Osteoblast (primary cell): ENCODE measurements at regions not wholly inside any gene's neighbourhood (a gene's known extent, or its start where the extent isn't known, plus 50 kb on each side); places are given as distances from the start of the nearest gene placed in this dataset.

Source experiments
- DNase-seq: peaks from one replicate; pipeline ENCODE4 v3.0.0; 2011; ENCODE audit warnings: low spot score, mixed read lengths; ENCODE audit not compliant: insufficient read length; ENCODE audit errors: missing footprints
- H2AFZ ChIP-seq: 2 replicates; pipeline ENCODE4 v1.6.0; 2011; ENCODE audit warnings: mild to moderate bottlenecking, low read length
- H3K27ac ChIP-seq: 2 replicates; pipeline ENCODE4 v1.5.1; 2011; ENCODE audit warnings: mild to moderate bottlenecking, low read depth, low read length, moderate library complexity
- H3K27me3 ChIP-seq: 2 replicates; pipeline ENCODE4 v1.6.0; 2012; ENCODE audit warnings: mild to moderate bottlenecking, control low read depth, inconsistent platforms, low read length, moderate library complexity; ENCODE audit not compliant: insufficient read depth
- H3K36me3 ChIP-seq: 2 replicates; pipeline ENCODE4 v1.5.1; 2011; ENCODE audit warnings: mild to moderate bottlenecking, low read length, control low read depth, moderate library complexity; ENCODE audit not compliant: insufficient read depth
- H3K4me1 ChIP-seq: 2 replicates; pipeline ENCODE4 v1.5.1; 2011; ENCODE audit warnings: mild to moderate bottlenecking, low read length, control low read depth, moderate library complexity; ENCODE audit not compliant: insufficient read depth
- H3K4me2 ChIP-seq: 2 replicates; pipeline ENCODE4 v1.6.0; 2011; ENCODE audit warnings: mild to moderate bottlenecking, low read length; ENCODE audit not compliant: insufficient read depth
- H3K4me3 ChIP-seq: fragments of 200-600 bp; sonication (generic); 3 replicates; pipeline ENCODE4 v1.5.1; 2012; ENCODE audit warnings: mild to moderate bottlenecking, low read length, inconsistent platforms; ENCODE audit not compliant: insufficient read depth
- H3K79me2 ChIP-seq: 2 replicates; pipeline ENCODE4 v1.6.0; 2012; ENCODE audit warnings: mild to moderate bottlenecking, low read length, control low read depth, inconsistent platforms; ENCODE audit not compliant: insufficient read depth
- H3K9me3 ChIP-seq: 2 replicates; pipeline ENCODE4 v1.5.1; 2011; ENCODE audit warnings: low read depth, low read length, control low read depth
- H4K20me1 ChIP-seq: 2 replicates; pipeline ENCODE4 v1.6.0; 2012; ENCODE audit warnings: mild to moderate bottlenecking, low read length, control low read depth; ENCODE audit not compliant: insufficient read depth
- TF ChIP-seq, protein P1 (sequence below): IDR thresholded peaks from 2 replicates; pipeline ENCODE4 v1.5.1; 2011; ENCODE audit warnings: mild to moderate bottlenecking, low read depth, low read length, moderate library complexity; ENCODE audit errors: extremely low read depth

DNA sequence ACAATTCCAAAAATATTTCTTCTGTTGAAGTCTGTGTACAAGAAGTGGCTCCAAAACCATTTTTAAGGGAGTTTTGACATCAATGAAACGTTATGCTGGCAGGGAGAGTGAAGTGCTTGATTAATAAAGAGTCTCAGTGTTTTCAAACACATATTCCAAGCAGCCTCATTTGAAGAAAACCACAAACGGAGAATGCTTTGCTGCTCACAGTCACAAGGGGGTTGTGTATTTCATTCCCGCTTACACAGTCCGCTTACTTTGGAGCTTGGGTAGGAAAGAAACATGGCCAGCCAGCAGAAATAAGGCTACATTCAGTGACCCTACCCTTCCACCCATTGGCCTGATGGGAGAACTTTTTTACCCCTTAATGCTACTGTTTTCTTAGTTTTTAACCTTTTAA is 586.2 kb downstream of the RAB28 start:
- no peaks in the 10 kb centered on the region for H3K9me3 ChIP-seq
- TF ChIP-seq, protein P1, sequence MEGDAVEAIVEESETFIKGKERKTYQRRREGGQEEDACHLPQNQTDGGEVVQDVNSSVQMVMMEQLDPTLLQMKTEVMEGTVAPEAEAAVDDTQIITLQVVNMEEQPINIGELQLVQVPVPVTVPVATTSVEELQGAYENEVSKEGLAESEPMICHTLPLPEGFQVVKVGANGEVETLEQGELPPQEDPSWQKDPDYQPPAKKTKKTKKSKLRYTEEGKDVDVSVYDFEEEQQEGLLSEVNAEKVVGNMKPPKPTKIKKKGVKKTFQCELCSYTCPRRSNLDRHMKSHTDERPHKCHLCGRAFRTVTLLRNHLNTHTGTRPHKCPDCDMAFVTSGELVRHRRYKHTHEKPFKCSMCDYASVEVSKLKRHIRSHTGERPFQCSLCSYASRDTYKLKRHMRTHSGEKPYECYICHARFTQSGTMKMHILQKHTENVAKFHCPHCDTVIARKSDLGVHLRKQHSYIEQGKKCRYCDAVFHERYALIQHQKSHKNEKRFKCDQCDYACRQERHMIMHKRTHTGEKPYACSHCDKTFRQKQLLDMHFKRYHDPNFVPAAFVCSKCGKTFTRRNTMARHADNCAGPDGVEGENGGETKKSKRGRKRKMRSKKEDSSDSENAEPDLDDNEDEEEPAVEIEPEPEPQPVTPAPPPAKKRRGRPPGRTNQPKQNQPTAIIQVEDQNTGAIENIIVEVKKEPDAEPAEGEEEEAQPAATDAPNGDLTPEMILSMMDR, result no peak
- no peaks in the 10 kb centered on the region for H3K4me1 ChIP-seq
- no peak for DNase-seq
- no peak overlapping the region for H3K27ac ChIP-seq
- no peaks in the 10 kb centered on the region for H3K36me3 ChIP-seq
- no peaks in the 10 kb centered on the region for H3K79me2 ChIP-seq
- no peaks in the 10 kb centered on the region for H4K20me1 ChIP-seq
- H3K4me2 ChIP-seq, result no peak overlapping the region
- no peaks in the 10 kb centered on the region for H3K27me3 ChIP-seq
- no peak overlapping the region for H3K4me3 ChIP-seq
- no peak overlapping the region for H2AFZ ChIP-seq

DNA sequence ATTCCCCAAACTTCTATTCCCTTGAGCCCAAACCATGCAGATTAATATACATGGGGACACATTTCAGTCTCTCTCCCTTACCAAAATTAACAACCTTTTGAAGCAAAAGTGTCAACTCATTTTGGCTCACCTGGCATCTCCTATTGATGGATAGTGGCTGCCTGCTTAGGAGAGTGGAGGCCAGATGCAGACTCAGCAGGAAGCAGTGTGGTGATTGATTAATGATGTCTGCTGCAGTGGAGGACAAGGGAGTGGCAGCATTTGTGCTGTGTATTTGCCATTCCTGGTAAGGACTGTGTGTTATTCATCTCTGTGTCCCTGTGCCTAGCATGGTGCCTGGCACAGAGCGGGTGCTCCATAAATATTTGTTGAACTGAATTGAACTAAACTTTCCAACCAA is 590.1 kb downstream of the RAB28 start:
- H3K36me3 ChIP-seq, result no peaks in the 10 kb centered on the region
- no peaks in the 10 kb centered on the region for H4K20me1 ChIP-seq
- DNase-seq, result no peak
- H3K79me2 ChIP-seq, result no peaks in the 10 kb centered on the region
- H2AFZ ChIP-seq, result no peak overlapping the region
- TF ChIP-seq, protein P1, result no peak
- no peaks in the 10 kb centered on the region for H3K4me1 ChIP-seq
- H3K4me3 ChIP-seq, result no peak overlapping the region
- H3K27me3 ChIP-seq, result no peaks in the 10 kb centered on the region
- H3K4me2 ChIP-seq, result no peak overlapping the region
- H3K9me3 ChIP-seq, result no peaks in the 10 kb centered on the region
- no peak overlapping the region for H3K27ac ChIP-seq

DNA sequence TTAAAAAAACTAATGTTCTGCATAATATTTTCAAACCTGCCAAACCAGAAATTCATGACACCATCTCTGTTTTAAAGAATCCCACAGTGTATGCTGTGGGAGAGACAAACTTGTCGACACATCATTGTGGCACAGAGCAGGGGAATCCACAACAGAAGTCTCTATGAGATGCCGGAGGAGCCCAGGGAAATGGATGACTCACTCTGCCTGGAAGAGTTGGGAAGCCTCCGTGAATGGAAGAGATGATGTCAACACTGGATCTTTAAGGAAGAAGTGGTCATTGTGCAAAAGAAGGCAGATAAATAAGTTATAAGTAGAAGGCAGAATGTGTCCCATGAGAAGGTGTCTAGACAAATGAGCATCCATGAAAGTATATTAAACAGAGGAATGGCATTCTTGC is 595.1 kb downstream of the RAB28 start:
- H3K4me1 ChIP-seq, result no peaks in the 10 kb centered on the region
- H3K36me3 ChIP-seq, result no peaks in the 10 kb centered on the region
- no peaks in the 10 kb centered on the region for H3K27me3 ChIP-seq
- TF ChIP-seq, protein P1, result no peak
- H3K4me3 ChIP-seq, result no peak overlapping the region
- no peak overlapping the region for H2AFZ ChIP-seq
- H4K20me1 ChIP-seq, result no peaks in the 10 kb centered on the region
- no peak for DNase-seq
- no peaks in the 10 kb centered on the region for H3K79me2 ChIP-seq
- H3K4me2 ChIP-seq, result no peak overlapping the region
- no peak overlapping the region for H3K27ac ChIP-seq
- H3K9me3 ChIP-seq, result no peaks in the 10 kb centered on the region

DNA sequence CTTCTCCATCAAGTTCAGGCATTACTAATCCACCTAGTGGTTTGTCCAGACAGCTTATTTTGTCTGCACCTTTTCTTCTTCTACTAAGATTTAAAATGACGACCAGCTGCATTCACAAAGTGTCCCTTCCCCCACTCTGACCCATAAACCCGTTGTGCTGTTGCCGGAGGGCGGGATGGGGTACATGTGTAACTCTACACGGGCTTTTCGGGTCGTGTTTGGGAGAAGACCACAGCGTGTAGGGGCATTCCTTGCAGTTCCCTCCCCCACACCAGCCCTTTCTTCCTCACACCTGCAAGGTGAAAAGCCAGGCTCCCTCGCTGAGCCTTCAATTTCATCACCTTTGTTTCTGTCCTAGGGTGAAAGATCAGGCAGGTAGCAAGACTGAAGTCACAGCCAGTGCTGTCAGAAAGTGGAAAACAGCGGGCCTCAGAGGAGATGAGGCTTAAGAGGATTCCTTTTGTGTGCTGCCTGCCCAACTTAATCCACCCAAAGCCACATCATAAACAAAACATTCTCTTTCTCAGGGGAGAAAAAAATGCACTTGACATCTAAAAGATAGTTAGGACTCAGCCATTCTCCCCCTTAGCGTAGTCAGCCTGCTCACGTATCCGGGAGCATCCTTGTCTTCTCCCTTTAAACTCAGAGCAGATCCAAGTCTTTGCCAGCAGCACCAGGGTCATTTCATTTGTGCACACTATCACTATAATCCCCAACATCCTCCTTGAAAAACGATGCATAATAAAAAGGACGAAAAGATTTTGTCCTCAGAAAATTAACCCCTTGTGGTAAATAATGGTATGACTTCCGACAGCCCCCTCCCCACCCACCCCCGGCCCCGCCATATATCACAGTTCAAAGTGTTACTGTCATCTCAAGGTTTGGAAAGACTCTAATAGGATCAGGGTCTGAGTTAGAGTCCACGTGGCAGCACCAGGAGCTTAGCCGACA is 599.0 kb downstream of the RAB28 start:
- Histone ChIP-seq H3K27me3 (no peaks in the 10 kb centered on the region), H3K4me2 (no peak overlapping the region), H3K9me3 (no peaks in the 10 kb centered on the region), H3K4me1 (no peaks in the 10 kb centered on the region), H3K4me3 (no peak overlapping the region), H2AFZ (no peak overlapping the region), H3K27ac (no peak overlapping the region), H3K79me2 (no peaks in the 10 kb centered on the region), H3K36me3 (no peaks in the 10 kb centered on the region), H4K20me1 (no peaks in the 10 kb centered on the region)
- DNase-seq, result no peak
- TF ChIP-seq, protein P1, result no peak
